Transverse colon (tissue), 4 donors: ENCODE measurements at regions not wholly inside any gene's neighbourhood (a gene's known extent, or its start where the extent isn't known, plus 50 kb on each side); places are given as distances from the start of the nearest gene placed in this dataset.

Experiments
- DNase-seq: peaks from one replicate; pipeline ENCODE4 v3.0.0-alpha.2; 2019
- H3K27ac ChIP-seq, 4 donors: fragments of 200-600 bp; sonication (generic); 2 replicates each; pipeline ENCODE4 v1.5.1; 2016 to 2018; ENCODE audit warnings: inconsistent platforms in 4 of 4
- H3K27me3 ChIP-seq: fragments of 200-600 bp; sonication (generic); 2 replicates; pipeline ENCODE4 v1.5.1; 2017; ENCODE audit warnings: inconsistent platforms
- H3K36me3 ChIP-seq, 4 donors: fragments of 200-600 bp; sonication (generic); 2 replicates each; pipeline ENCODE4 v1.5.1; 2017 to 2019; ENCODE audit warnings: inconsistent platforms in 4 of 4
- H3K4me1 ChIP-seq, 4 donors: fragments of 200-600 bp; sonication (generic); 2 replicates each; pipeline ENCODE4 v1.5.1; 2017 to 2020; ENCODE audit warnings: inconsistent platforms in 4 of 4
- H3K4me3 ChIP-seq, 4 donors: fragments of 200-600 bp; sonication (generic); 1 replicate in 1 of 4; 2 replicates in 3 of 4; pipeline versions ENCODE4 v1.5.1 to v1.6.1; 2017 to 2019; ENCODE audit warnings: inconsistent platforms in 4 of 4
- H3K9me3 ChIP-seq, 2 donors: fragments of 200-600 bp; sonication (generic); 2 replicates each; pipeline ENCODE4 v1.5.1; 2017 to 2019; ENCODE audit warnings: inconsistent platforms in 2 of 2
- EP300 ChIP-seq: sonication (generic); formaldehyde crosslinking; IDR thresholded peaks from one replicate; pipeline ENCODE4 v1.6.1; 2017; ENCODE audit warnings: antibody characterized with exemption, low read depth
- POLR2A ChIP-seq: fragments of 450-650 bp; IDR thresholded peaks from one replicate; pipeline ENCODE4 v1.6.1; 2016; ENCODE audit warnings: antibody characterized with exemption, mild to moderate bottlenecking, moderate library complexity
- POLR2AphosphoS5 ChIP-seq, 3 donors: sonication (generic); formaldehyde crosslinking; IDR thresholded peaks; one replicate each; pipeline ENCODE4 v1.6.1; 2016; ENCODE audit warnings: antibody characterized with exemption in 3 of 3
- WGBS, 2 donors: methylation state at CpG; one replicate each; pipeline ENCODE4 v1.1.5; 2018; ENCODE audit warnings: low coverage in 1 of 2; 5-methylcytosine and 5-hydroxymethylcytosine counted together
- in situ Hi-C, 4 donors: fragments of 200-750 bp; cut with MboI; loops; one replicate each; pipeline versions ENCODE4 v1.15.0 to v1.15.1; 2017; ENCODE audit warnings: low sequenced_read_pairs in 3 of 4, low pct_ligation_motif_present in 1 of 4, low pct_unique_long_range_greater_than_20kb in 1 of 4
- intact Hi-C: fragments of 100-400 bp; cut with DNase I; formaldehyde crosslinking; loops from one replicate; pipeline ENCODE4 v1.15.1; 2023; ENCODE audit warnings: low total_unique reads
- TF ChIP-seq, protein P1 (sequence below), 5 experiments: fragments of 200-600 bp in 3 of 5; fragments of 450-650 bp in 2 of 5; sonication (generic) in 3 of 5; IDR thresholded peaks; 1 replicate in 2 of 5; 2 replicates in 3 of 5; pipeline ENCODE4 v1.5.1; 2016 to 2017; ENCODE audit warnings: antibody characterized with exemption in 5 of 5, inconsistent platforms in 3 of 5, mild to moderate bottlenecking in 2 of 5, moderate library complexity in 1 of 5

DNA sequence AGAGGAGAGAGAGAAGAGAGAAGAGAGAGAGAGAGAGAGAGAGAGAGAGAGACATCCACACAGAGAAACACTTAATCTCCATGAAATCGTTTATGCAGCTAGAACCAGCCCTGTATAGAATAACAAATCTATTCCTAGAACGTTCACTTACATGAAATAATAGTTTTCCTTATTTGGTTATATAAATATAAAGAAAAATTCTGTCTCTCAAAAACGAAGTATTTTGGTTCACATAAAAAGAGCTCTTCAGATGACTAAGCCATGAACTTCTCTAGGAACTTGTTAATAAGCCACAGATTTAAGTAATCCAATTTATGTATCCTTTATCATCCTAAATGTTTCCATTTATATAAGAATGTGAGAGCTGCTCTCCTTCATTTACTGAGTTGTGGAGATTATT is 1315.1 kb upstream of the PCDH7 start:
- intact Hi-C loops = no loop called here
- Histone ChIP-seq H3K4me1 (no peaks in the 10 kb centered on the region), H3K9me3 (no peaks in the 10 kb centered on the region), H3K27me3 (no peaks in the 10 kb centered on the region), H3K36me3 (no peaks in the 10 kb centered on the region), H3K27ac (no peak overlapping the region), H3K4me3 (no peak overlapping the region)
- in situ Hi-C loops = no loop called here
- TF ChIP-seq, protein P1, sequence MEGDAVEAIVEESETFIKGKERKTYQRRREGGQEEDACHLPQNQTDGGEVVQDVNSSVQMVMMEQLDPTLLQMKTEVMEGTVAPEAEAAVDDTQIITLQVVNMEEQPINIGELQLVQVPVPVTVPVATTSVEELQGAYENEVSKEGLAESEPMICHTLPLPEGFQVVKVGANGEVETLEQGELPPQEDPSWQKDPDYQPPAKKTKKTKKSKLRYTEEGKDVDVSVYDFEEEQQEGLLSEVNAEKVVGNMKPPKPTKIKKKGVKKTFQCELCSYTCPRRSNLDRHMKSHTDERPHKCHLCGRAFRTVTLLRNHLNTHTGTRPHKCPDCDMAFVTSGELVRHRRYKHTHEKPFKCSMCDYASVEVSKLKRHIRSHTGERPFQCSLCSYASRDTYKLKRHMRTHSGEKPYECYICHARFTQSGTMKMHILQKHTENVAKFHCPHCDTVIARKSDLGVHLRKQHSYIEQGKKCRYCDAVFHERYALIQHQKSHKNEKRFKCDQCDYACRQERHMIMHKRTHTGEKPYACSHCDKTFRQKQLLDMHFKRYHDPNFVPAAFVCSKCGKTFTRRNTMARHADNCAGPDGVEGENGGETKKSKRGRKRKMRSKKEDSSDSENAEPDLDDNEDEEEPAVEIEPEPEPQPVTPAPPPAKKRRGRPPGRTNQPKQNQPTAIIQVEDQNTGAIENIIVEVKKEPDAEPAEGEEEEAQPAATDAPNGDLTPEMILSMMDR (IDR thresholded peaks at IDR 0.05) = no peak
- no peak for TF ChIP-seq POLR2AphosphoS5 (IDR thresholded peaks at IDR 0.05)
- no peak for TF ChIP-seq EP300
- no peak for TF ChIP-seq POLR2A
- 41 to 53% methylated on average over 2 to 3 of the region's 3 CpGs for WGBS, 2 donors
- no peak for DNase-seq

DNA sequence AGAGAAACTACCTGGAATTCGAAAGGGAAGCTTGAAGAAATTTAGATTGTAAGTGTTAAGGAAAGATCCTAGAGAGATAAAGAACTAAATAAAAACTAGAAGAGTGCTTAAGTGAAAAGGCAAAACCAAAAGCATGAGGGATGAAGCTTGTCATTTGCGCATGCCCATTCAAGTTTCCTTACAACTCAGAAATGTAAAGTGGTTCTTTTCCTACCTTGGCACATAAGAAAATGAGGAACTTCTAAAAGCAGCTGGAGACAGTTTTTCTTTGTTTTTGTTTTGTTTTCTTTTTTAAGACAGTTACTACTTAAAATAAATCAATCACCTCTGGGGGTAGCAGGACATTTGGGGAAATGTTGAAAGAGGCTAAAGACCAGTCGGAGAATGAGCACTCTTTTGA is 1304.4 kb upstream of the PCDH7 start:
- no peak overlapping the region for H3K4me3 ChIP-seq
- no peaks in the 10 kb centered on the region for H3K27me3 ChIP-seq
- no peak for DNase-seq
- H3K27ac ChIP-seq = no peak overlapping the region
- intact Hi-C loops (no loop called here), in situ Hi-C loops (no loop called here)
- WGBS, 2 donors = 50 to 59% methylated on average over 3 of the region's 3 CpGs
- no peaks in the 10 kb centered on the region for H3K4me1 ChIP-seq
- TF ChIP-seq POLR2A (no peak), POLR2AphosphoS5 (IDR thresholded peaks at IDR 0.05) (no peak), EP300 (no peak)
- TF ChIP-seq, protein P1 (IDR thresholded peaks at IDR 0.05) = no peak
- H3K9me3 ChIP-seq = no peaks in the 10 kb centered on the region
- no peaks in the 10 kb centered on the region for H3K36me3 ChIP-seq

DNA sequence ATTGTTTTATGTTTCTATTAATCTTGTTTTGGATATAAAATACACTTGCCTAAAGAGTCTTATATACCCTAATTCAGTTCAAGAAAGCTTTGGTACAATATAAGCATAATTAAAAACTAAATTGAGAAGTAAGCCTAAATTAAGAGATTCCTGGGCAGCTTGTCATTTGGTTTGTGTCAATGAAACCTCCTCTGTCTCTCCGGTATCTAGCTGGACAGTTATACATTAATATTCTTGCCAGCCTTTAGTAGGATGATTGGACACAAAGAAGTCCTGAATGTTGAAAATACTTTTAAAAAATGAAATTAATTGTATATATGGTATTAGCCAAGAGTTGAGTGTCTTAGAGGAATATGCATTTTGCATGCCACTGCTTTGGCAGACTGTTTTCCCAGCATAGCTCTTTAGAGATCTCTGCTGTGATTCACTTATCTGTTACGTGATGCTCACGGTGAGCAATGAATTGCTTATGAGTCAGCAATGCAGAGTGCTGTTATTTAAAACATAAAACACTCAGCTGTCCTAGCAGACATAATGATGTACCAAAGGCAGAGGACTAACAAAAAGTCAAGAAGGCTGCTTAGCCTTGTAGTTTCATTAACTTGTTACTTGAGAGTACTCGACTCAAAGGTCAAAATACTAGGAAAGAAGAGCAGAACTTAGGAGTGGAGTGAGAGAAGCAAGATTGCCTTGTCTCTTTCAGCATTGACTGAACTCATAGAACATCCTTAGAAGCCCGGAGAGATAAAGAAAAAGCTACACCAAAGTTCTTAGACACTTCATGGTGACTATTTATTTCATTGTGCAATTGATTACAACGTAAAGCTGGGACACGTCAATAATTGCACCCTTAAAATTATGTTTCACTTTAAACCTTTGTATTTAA is 1296.1 kb upstream of the PCDH7 start:
- Histone ChIP-seq H3K36me3 (no peaks in the 10 kb centered on the region), H3K9me3 (peaks cover 0 to 4% of the 10 kb centered on the region in 2 donors), H3K4me3 (no peak overlapping the region), H3K27me3 (no peaks in the 10 kb centered on the region), H3K4me1 (no peaks in the 10 kb centered on the region), H3K27ac (no peak overlapping the region)
- DNase-seq = no peak
- TF ChIP-seq, protein P1 (IDR thresholded peaks at IDR 0.05) = no peak
- TF ChIP-seq POLR2A = no peak
- TF ChIP-seq POLR2AphosphoS5 (IDR thresholded peaks at IDR 0.05) = no peak
- TF ChIP-seq EP300 = no peak
- in situ Hi-C loops (no loop called here), intact Hi-C loops (no loop called here)
- WGBS, 2 donors = 64 to 67% methylated on average over 7 of the region's 7 CpGs

DNA sequence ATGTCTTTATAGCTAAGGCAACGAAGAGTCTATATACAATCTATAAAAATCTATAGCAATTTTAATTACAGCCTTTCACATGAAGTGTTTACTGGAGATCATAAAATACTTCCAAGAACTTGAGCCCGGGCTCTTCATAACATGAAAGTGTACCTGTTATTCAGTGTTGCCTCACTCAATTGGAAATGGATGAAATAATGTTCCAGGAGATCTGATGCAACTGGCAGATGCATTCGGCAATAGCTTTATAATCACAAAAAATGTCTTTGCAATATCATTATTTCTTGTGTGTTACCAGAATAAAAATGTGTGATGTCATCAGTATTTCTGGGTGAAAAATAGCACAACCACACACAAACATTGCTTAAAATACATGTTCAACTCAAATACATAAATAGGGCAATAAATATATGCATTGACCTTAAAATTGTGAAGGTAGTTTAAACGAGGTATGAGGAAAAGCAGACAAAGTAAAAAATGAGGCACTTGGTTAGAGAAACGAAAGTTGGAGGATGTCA is 1266.8 kb upstream of the PCDH7 start:
- DNase-seq = no peak
- 28 to 33% methylated on average over 5 of the region's 5 CpGs for WGBS, 2 donors
- TF ChIP-seq POLR2AphosphoS5 (IDR thresholded peaks at IDR 0.05) (no peak), EP300 (no peak), POLR2A (no peak)
- TF ChIP-seq, protein P1 (IDR thresholded peaks at IDR 0.05) = no peak
- Histone ChIP-seq H3K27ac (no peak overlapping the region), H3K27me3 (no peaks in the 10 kb centered on the region), H3K36me3 (no peaks in the 10 kb centered on the region), H3K4me3 (no peak overlapping the region), H3K4me1 (no peaks in the 10 kb centered on the region), H3K9me3 (no peaks in the 10 kb centered on the region)
- in situ Hi-C loops (no loop called here), intact Hi-C loops (no loop called here)
